ENCODE measurements at regions not wholly inside any gene's neighbourhood (a gene's known extent, or its start where the extent isn't known, plus 50 kb on each side); places are given as distances from the start of the nearest gene placed in this dataset.

- DNase-seq (ENCODE audit: low spot score): no peak
Measured at GRCh38 chr12:14153803-14154202, 172.4 kb upstream of the GRIN2B start.

GRCh38 chr12:14156606-14157005 is 175.2 kb upstream of the GRIN2B start:
- DNase-seq (ENCODE audit: low spot score): no peak

GRCh38 chr12:14157088-14157747 is 175.8 kb upstream of the GRIN2B start:
- no peak for DNase-seq (ENCODE audit: low spot score)

GRCh38 chr12:14164266-14164665 is 182.9 kb upstream of the GRIN2B start:
- no peak for DNase-seq (ENCODE audit: low spot score)

GRCh38 chr12:14167005-14167628 is 185.7 kb upstream of the GRIN2B start:
- peak; percentile 78 for DNase-seq (ENCODE audit: low spot score)

GRCh38 chr12:14169281-14169680 is 187.9 kb upstream of the GRIN2B start:
- DNase-seq (ENCODE audit: low spot score): no peak

- no peak for DNase-seq (ENCODE audit: low spot score)
Measured at GRCh38 chr12:14171106-14171505, 189.7 kb upstream of the GRIN2B start.

- DNase-seq (ENCODE audit: low spot score): no peak
Measured at GRCh38 chr12:14175206-14175605, 190.3 kb upstream of the ATF7IP start.

- DNase-seq (ENCODE audit: low spot score): peak; percentile 60
Measured at GRCh38 chr12:14185427-14186192, 179.9 kb upstream of the ATF7IP start.

GRCh38 chr12:14186193-14186502 is 179.3 kb upstream of the ATF7IP start:
- DNase-seq (ENCODE audit: low spot score): no peak

GRCh38 chr12:14187002-14187401 is 178.5 kb upstream of the ATF7IP start:
- DNase-seq (ENCODE audit: low spot score): no peak

GRCh38 chr12:14187966-14188365 is 177.5 kb upstream of the ATF7IP start:
- DNase-seq (ENCODE audit: low spot score): no peak

GRCh38 chr12:14188744-14189143 is 176.7 kb upstream of the ATF7IP start:
- no peak for DNase-seq (ENCODE audit: low spot score)

- DNase-seq (ENCODE audit: low spot score): no peak
Measured at GRCh38 chr12:14190694-14191093, 174.8 kb upstream of the ATF7IP start.

- no peak for DNase-seq (ENCODE audit: low spot score)
Measured at GRCh38 chr12:14191612-14192011, 173.9 kb upstream of the ATF7IP start.

GRCh38 chr12:14193639-14194038 is 171.8 kb upstream of the ATF7IP start:
- DNase-seq (ENCODE audit: low spot score): no peak

GRCh38 chr12:14194572-14194971 is 170.9 kb upstream of the ATF7IP start:
- no peak for DNase-seq (ENCODE audit: low spot score)

GRCh38 chr12:14199455-14200198 is 165.9 kb upstream of the ATF7IP start:
- DNase-seq (ENCODE audit: low spot score): no peak

GRCh38 chr12:14200598-14200997 is 164.9 kb upstream of the ATF7IP start:
- DNase-seq (ENCODE audit: low spot score): no peak

GRCh38 chr12:14201291-14201690 is 164.2 kb upstream of the ATF7IP start:
- no peak for DNase-seq (ENCODE audit: low spot score)

GRCh38 chr12:14207905-14208551 is 157.5 kb upstream of the ATF7IP start:
- DNase-seq (ENCODE audit: low spot score): no peak

GRCh38 chr12:14211947-14212387 is 153.5 kb upstream of the ATF7IP start:
- no peak for DNase-seq (ENCODE audit: low spot score)

All from AG20443 (cell line).